ENCODE measurements at regions not wholly inside any gene's neighbourhood (a gene's known extent, or its start where the extent isn't known, plus 50 kb on each side); places are given as distances from the start of the nearest gene placed in this dataset.

DNA sequence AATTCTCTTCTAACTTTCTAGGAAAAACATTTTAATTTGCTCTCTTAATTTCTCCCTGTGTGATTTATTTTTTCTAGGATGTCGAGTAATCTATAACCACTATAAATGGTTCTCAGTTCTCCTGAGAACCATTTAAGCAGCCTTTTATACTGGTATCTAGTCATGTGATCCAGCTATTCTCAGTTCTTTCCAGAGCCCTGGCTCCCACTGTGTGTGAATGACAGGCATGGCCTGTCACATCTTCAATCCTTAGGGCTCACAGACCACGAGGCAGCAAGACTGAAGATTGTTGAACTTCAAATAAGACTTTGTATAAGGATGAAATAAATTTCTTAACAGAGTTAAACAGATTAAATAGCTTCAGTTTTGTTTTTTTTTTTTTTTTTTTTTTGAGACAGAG is 219.4 kb downstream of the HNMT start:
- TF ChIP-seq EP300 (IDR thresholded peaks at IDR 0.05) (no peak), POLR2AphosphoS5 (IDR thresholded peaks at IDR 0.05) (no peak), POLR2A (IDR thresholded peaks at IDR 0.05) (no peak)
- TF ChIP-seq, protein P1, sequence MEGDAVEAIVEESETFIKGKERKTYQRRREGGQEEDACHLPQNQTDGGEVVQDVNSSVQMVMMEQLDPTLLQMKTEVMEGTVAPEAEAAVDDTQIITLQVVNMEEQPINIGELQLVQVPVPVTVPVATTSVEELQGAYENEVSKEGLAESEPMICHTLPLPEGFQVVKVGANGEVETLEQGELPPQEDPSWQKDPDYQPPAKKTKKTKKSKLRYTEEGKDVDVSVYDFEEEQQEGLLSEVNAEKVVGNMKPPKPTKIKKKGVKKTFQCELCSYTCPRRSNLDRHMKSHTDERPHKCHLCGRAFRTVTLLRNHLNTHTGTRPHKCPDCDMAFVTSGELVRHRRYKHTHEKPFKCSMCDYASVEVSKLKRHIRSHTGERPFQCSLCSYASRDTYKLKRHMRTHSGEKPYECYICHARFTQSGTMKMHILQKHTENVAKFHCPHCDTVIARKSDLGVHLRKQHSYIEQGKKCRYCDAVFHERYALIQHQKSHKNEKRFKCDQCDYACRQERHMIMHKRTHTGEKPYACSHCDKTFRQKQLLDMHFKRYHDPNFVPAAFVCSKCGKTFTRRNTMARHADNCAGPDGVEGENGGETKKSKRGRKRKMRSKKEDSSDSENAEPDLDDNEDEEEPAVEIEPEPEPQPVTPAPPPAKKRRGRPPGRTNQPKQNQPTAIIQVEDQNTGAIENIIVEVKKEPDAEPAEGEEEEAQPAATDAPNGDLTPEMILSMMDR (IDR thresholded peaks at IDR 0.05), result no peak
